Spleen (tissue), 7 donors: ENCODE measurements at regions not wholly inside any gene's neighbourhood (a gene's known extent, or its start where the extent isn't known, plus 50 kb on each side); places are given as distances from the start of the nearest gene placed in this dataset.

Experiments
- POLR2AphosphoS5 ChIP-seq, 3 donors: sonication (generic); formaldehyde crosslinking; IDR thresholded peaks; one replicate each; pipeline ENCODE4 v1.5.1; 2017; ENCODE audit warnings: antibody characterized with exemption in 3 of 3
- TF ChIP-seq, protein P1 (sequence below), 11 experiments: fragments of 200-600 bp in 7 of 11; fragments of 450-650 bp in 4 of 11; sonication (generic) in 4 of 11; IDR thresholded peaks in 8 of 11; conservative IDR thresholded peaks in 3 of 11; 1 replicate in 7 of 11; 2 replicates in 4 of 11; pipeline versions ENCODE4 v1.4.0 to v1.8.0; 2016 to 2021; ENCODE audit warnings: antibody characterized with exemption in 11 of 11, inconsistent platforms in 4 of 11, mild to moderate bottlenecking in 1 of 11
- donor health status: DM: no; HTN: no; CAD: no; lungs with moderate emphysema.
- donor health status: DM: no; HTN: no; CAD: no.
- donor health status: DM: no; HTN: no; CAD: no.

DNA sequence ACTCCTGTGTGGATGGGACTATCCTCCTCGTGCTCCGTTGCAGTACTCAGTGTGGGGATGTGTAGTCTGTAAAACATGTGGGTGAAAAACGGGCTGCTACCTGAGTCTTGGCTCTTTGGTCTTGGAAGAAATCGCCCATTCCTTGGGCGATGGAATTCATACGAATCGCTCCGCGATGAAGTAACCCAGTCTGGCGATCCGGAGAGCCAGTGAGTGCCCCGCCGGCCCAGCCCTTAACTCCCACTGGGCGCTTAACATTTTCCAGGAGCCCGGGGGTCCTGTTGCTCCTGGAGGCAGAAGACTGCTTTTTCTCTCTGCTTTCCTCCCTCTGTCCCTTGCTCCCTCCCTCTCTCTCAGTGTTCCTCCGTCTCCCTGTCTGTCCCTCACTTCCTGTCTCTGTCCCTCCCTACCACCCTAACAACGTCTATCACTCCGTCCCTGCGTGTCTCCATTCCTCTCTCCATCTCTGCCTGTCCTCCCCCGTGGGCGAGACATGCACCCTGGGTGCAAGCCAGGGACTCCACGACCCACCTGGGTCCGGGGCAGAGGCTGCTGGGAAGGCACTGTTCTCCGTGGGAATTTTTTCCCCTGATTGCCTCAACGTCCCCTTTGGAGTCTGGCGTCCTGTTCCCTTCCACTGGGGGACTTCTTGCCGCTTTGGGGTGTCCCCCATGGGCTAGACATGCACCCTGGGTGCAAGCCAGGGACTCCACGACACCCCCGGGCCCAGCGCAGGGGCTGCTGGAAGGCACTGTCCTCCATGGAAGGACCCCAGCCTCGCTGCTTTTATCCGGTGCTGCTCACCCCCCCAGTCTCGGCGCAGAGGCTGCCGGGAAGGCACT, 188.6 kb downstream of the ALG10 start:
- TF ChIP-seq, protein P1, sequence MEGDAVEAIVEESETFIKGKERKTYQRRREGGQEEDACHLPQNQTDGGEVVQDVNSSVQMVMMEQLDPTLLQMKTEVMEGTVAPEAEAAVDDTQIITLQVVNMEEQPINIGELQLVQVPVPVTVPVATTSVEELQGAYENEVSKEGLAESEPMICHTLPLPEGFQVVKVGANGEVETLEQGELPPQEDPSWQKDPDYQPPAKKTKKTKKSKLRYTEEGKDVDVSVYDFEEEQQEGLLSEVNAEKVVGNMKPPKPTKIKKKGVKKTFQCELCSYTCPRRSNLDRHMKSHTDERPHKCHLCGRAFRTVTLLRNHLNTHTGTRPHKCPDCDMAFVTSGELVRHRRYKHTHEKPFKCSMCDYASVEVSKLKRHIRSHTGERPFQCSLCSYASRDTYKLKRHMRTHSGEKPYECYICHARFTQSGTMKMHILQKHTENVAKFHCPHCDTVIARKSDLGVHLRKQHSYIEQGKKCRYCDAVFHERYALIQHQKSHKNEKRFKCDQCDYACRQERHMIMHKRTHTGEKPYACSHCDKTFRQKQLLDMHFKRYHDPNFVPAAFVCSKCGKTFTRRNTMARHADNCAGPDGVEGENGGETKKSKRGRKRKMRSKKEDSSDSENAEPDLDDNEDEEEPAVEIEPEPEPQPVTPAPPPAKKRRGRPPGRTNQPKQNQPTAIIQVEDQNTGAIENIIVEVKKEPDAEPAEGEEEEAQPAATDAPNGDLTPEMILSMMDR (IDR thresholded peaks at IDR 0.05 in 8 of 11, conservative IDR thresholded peaks at IDR 0.05 in 3 of 11), result no peak
- no peak for TF ChIP-seq POLR2AphosphoS5 (IDR thresholded peaks at IDR 0.05)
